ENCODE measurements at regions not wholly inside any gene's neighbourhood (a gene's known extent, or its start where the extent isn't known, plus 50 kb on each side); places are given as distances from the start of the nearest gene placed in this dataset.

- TF ChIP-seq GABPA (IDR thresholded peaks at IDR 0.05; ENCODE audit: low read depth) (no peak), POLR2AphosphoS5 (IDR thresholded peaks at IDR 0.05; ENCODE audit: low read depth) (no peak), CTCF (IDR thresholded peaks at IDR 0.05; ENCODE audit: insufficient read depth, low read length) (no peak)
Observed at GRCh38 chr4:127126718-127127117, 506.0 kb upstream of the INTU start.

All from HL-60 (cell line).